ENCODE measurements at regions not wholly inside any gene's neighbourhood (a gene's known extent, or its start where the extent isn't known, plus 50 kb on each side); places are given as distances from the start of the nearest gene placed in this dataset.

GRCh38 chr6:168181876-168182275, 102.9 kb upstream of the FRMD1 start:
- no peak overlapping the region for H2BK5ac ChIP-seq (ENCODE audit: low read depth, low read length, poor library complexity, severe bottlenecking)
- no peaks in the 10 kb centered on the region for H3K4me1 ChIP-seq (ENCODE audit: control insufficient read depth, insufficient read depth, low read length)
- H3K27ac ChIP-seq (ENCODE audit: insufficient read depth, low read length), result no peak overlapping the region
- no peak overlapping the region for H3K4me3 ChIP-seq (ENCODE audit: insufficient read depth, low read depth, low read length)
- DNase-seq, result no peak
- no peak overlapping the region for H3K4me2 ChIP-seq (ENCODE audit: low read depth, low read length)
- BruUV-seq (replicated peaks), result no TSS peak
- no peak overlapping the region for H3K9ac ChIP-seq (ENCODE audit: low read depth, low read length)
- H3K23ac ChIP-seq (ENCODE audit: low read depth, low read length), result no peak overlapping the region
- dilution Hi-C loops (cut with HindIII; ENCODE audit: low sequenced_read_pairs, unreplicated experiment) (no loop called here), in situ Hi-C loops (cut with MboI; ENCODE audit: low sequenced_read_pairs) (no loop called here), intact Hi-C loops (cut with micrococcal nuclease) (no loop called here)
- H3K18ac ChIP-seq (ENCODE audit: low read depth, low read length), result no peak overlapping the region
- no peaks in the 10 kb centered on the region for H4K20me1 ChIP-seq (ENCODE audit: insufficient read depth, low read length)
- no peak overlapping the region for H4K5ac ChIP-seq (ENCODE audit: low read depth, low read length)
- TF ChIP-seq RCOR1 (IDR thresholded peaks at IDR 0.05; ENCODE audit: insufficient replicate concordance, low read length) (no peak), SMC3 (IDR thresholded peaks at IDR 0.05; ENCODE audit: low read depth, low read length) (no peak), RFX5 (IDR thresholded peaks at IDR 0.05; ENCODE audit: low read depth, low read length) (no peak), BHLHE40 (IDR thresholded peaks at IDR 0.05; ENCODE audit: low read depth, low read length) (no peak), RAD21 (IDR thresholded peaks at IDR 0.05; ENCODE audit: low read length) (no peak), POLR2A (IDR thresholded peaks at IDR 0.05; ENCODE audit: low read depth, low read length) (no peak)
- no peak overlapping the region for H4K8ac ChIP-seq (ENCODE audit: low read depth in 2 of 2, low read length in 2 of 2)
- no peaks in the 10 kb centered on the region for H3K9me1 ChIP-seq (ENCODE audit: insufficient read depth, low read length)
- no peak overlapping the region for H2AK5ac ChIP-seq (ENCODE audit: low read depth, low read length)
- H2BK15ac ChIP-seq (ENCODE audit: low read depth, low read length), result no peak overlapping the region
- H2BK20ac ChIP-seq (ENCODE audit: low read depth, low read length), result no peak overlapping the region
- H3K14ac ChIP-seq (replicated peaks; ENCODE audit: low read depth, low read length), result no peak overlapping the region
- H3K9me3 ChIP-seq (ENCODE audit: control insufficient read depth, insufficient read depth, low read length), result peaks cover 2% of the 10 kb centered on the region
- no peak overlapping the region for H2AFZ ChIP-seq (replicated peaks; ENCODE audit: low read length, poor library complexity)
- no peak overlapping the region for H3K56ac ChIP-seq (ENCODE audit: extremely low read depth, insufficient read depth, low read length)
- no peak overlapping the region for H4K91ac ChIP-seq (ENCODE audit: insufficient read depth, low read depth, low read length)
- H3K79me1 ChIP-seq (ENCODE audit: low read depth in 1 of 2, low read length in 2 of 2), result no peaks in the 10 kb centered on the region
- ChIA-PET CTCF (no interaction called here), POLR2A (ENCODE audit: unreplicated experiment) (no interaction called here)
- no peaks in the 10 kb centered on the region for H3K36me3 ChIP-seq (ENCODE audit: control insufficient read depth, insufficient read depth, low read length)
- H3K27me3 ChIP-seq (ENCODE audit: control insufficient read depth, insufficient read depth, low read length), result no peaks in the 10 kb centered on the region
- ATAC-seq (ENCODE audit: low read depth), result no peak
- no peak overlapping the region for H2AK9ac ChIP-seq (replicated peaks; ENCODE audit: low read depth, low read length, poor library complexity)
- no peak overlapping the region for H3K4ac ChIP-seq (ENCODE audit: low read depth, low read length)
- H2BK120ac ChIP-seq (ENCODE audit: low read depth, low read length), result no peak overlapping the region
- 0% methylated on average over 2 of the region's 11 CpGs; no CpG with 5 or more reads in 1 of the 2 experiments for WGBS, 2 experiments (ENCODE audit: extremely low coverage in 2 of 2, insufficient read length in 1 of 2)

Measured in IMR-90 (cell line).